ENCODE measurements at regions not wholly inside any gene's neighbourhood (a gene's known extent, or its start where the extent isn't known, plus 50 kb on each side); places are given as distances from the start of the nearest gene placed in this dataset.

DNA sequence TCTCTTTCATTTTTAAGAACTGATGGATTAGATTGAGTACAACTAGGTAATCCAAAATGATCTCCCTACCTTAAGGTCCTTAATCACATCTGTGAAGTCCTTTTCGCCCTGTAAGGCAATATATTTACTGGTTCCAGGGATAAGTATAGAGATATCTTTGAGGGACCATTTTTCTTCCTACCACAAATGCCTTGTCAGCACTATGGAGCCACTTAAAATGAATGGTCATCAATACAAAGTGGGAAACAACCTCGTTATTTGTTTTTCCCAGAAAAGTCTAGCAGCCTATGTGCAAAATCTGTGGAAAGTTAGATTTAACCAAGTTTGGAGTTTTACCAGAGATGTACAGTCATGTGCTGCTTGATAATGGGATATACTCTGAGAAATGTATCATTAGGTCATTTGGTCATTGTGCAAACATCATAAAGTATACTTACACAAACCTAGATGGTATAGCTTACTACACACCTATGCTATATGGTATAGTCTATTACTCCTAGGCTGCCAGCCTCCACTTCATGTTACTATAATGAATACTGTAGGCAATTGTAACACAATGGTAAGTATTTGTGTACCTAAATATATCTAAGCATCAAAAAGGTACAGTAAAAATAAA is 366.2 kb upstream of the TMEM229A start:
- no peaks in the 10 kb centered on the region for H3K9me3 Mint-ChIP-seq
- ATAC-seq (ENCODE audit: low read depth), result no peak
- intact Hi-C loops (cut with micrococcal nuclease), result no loop called here

DNA sequence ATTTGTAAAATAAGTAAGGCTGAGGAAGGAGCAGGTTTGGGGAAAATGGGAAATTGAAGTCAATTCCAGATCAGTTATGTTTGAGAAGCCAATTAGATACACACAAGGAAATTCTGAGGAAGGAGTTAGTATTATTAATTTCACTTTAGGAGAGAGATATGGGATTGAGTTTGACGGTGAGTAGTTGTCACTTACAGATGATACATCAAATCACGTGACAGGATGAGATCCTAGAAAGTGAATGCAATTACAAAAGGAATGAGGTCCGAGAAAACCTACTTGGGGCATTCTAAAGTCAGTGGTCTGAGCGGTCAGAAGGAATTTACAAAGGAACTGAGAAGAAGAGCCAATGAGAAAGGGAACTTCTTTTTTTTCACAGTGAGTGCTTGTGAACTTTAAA is 364.3 kb upstream of the TMEM229A start:
- POLR2A ChIA-PET, result no interaction called here
- Mint-ChIP-seq H3K36me3 (ENCODE audit: low read depth) (no peaks in the 10 kb centered on the region), H3K27ac (no peak overlapping the region), H3K4me1 (no peaks in the 10 kb centered on the region), H3K4me3 (no peak overlapping the region), H3K27me3 (no peaks in the 10 kb centered on the region), H3K9me3 (no peaks in the 10 kb centered on the region)
- DNase-seq, result no peak
- ATAC-seq (ENCODE audit: low read depth), result no peak
- intact Hi-C loops (cut with micrococcal nuclease), result no loop called here
- TF ChIP-seq, protein P1, sequence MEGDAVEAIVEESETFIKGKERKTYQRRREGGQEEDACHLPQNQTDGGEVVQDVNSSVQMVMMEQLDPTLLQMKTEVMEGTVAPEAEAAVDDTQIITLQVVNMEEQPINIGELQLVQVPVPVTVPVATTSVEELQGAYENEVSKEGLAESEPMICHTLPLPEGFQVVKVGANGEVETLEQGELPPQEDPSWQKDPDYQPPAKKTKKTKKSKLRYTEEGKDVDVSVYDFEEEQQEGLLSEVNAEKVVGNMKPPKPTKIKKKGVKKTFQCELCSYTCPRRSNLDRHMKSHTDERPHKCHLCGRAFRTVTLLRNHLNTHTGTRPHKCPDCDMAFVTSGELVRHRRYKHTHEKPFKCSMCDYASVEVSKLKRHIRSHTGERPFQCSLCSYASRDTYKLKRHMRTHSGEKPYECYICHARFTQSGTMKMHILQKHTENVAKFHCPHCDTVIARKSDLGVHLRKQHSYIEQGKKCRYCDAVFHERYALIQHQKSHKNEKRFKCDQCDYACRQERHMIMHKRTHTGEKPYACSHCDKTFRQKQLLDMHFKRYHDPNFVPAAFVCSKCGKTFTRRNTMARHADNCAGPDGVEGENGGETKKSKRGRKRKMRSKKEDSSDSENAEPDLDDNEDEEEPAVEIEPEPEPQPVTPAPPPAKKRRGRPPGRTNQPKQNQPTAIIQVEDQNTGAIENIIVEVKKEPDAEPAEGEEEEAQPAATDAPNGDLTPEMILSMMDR (IDR thresholded peaks at IDR 0.05), result no peak
- CTCF ChIA-PET, result no interaction called here

More for the DNA sequence above, 366.2 kb upstream of the TMEM229A start:
- ChIA-PET CTCF (no interaction called here), POLR2A (no interaction called here)
- TF ChIP-seq, protein P1 (IDR thresholded peaks at IDR 0.05), result no peak
- Mint-ChIP-seq H3K4me3 (no peak overlapping the region), H3K27me3 (no peaks in the 10 kb centered on the region), H3K36me3 (ENCODE audit: low read depth) (no peaks in the 10 kb centered on the region), H3K4me1 (no peaks in the 10 kb centered on the region), H3K27ac (no peak overlapping the region)
- DNase-seq, result no peak

DNA sequence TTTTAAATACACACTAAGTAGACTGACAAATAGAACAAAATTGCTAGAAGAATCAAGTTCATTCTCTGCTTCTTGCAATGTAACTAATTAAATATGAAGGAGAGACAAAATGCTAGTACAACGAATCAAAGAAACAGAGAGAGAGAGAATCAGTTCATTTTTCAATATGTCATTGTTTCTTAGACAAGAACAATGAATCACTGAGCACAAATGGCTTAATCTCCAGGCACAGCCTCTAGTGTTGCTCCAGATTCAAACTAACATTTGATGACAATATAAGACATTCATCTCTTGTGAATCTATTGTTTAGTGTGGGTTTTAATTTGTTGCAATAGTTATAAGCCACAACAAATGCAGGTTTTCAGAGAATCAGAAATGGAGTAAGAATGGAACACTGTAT is 357.4 kb upstream of the TMEM229A start:
- no peaks in the 10 kb centered on the region for H3K9me3 Mint-ChIP-seq
- H3K4me1 Mint-ChIP-seq, result no peaks in the 10 kb centered on the region
- DNase-seq (no peak), ATAC-seq (ENCODE audit: low read depth) (no peak)
- H3K27ac Mint-ChIP-seq, result no peak overlapping the region
- intact Hi-C loops (cut with micrococcal nuclease), result no loop called here
- TF ChIP-seq, protein P1 (IDR thresholded peaks at IDR 0.05), result no peak
- CTCF ChIA-PET, result no interaction called here
- H3K4me3 Mint-ChIP-seq, result no peak overlapping the region
- POLR2A ChIA-PET, result no interaction called here
- H3K36me3 Mint-ChIP-seq (ENCODE audit: low read depth), result no peaks in the 10 kb centered on the region
- H3K27me3 Mint-ChIP-seq, result no peaks in the 10 kb centered on the region

DNA sequence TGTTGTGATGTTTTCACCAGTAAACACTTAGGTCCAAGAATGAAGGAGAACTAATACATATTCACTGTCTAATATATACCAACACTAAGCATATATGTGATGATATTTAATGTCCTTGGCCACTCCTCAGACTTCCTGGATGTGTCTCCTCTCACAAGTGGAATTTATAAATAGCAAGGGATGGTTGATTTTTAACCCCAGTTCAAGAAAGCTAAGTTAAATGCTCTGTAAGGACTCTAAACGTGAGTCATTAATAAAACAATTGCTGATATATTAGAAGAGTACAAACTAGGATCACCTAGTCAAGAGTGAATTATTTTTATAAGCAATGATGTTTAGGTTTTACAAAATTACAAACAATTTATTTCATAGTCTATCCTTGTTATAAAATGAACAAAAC is 355.9 kb upstream of the TMEM229A start:
- no peak overlapping the region for H3K4me3 Mint-ChIP-seq
- no peak for ATAC-seq (ENCODE audit: low read depth)
- POLR2A ChIA-PET, result no interaction called here

DNA sequence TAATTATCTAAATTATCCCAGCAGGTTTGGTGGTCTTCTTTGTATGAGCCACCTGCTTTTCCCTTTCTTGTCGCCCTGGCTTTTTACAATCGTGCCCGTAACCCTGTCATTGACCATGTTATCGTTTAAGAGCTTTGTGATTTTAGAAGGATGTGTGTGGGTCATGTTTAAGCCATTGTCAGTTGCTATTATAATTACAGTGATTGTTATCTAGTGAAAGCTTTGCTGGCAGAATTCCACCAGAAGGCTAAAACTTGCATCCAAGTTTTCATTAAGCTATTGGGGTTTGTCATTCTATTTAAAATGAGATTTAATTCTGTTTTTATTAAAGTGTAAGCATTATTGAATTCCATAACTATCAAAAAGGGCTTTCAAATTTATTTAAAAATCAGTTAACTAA is 354.2 kb upstream of the TMEM229A start:
- no peak overlapping the region for H3K27ac Mint-ChIP-seq
- H3K9me3 Mint-ChIP-seq, result peaks cover 5% of the 10 kb centered on the region
- POLR2A ChIA-PET, result no interaction called here
- H3K4me3 Mint-ChIP-seq, result no peak overlapping the region
- H3K36me3 Mint-ChIP-seq (ENCODE audit: low read depth), result no peaks in the 10 kb centered on the region
- CTCF ChIA-PET, result no interaction called here
- intact Hi-C loops (cut with micrococcal nuclease), result no loop called here
- TF ChIP-seq, protein P1 (IDR thresholded peaks at IDR 0.05), result no peak
- ATAC-seq (ENCODE audit: low read depth), result no peak
- H3K4me1 Mint-ChIP-seq, result no peaks in the 10 kb centered on the region
- no peak for DNase-seq
- H3K27me3 Mint-ChIP-seq, result no peaks in the 10 kb centered on the region

More for the DNA sequence above, 355.9 kb upstream of the TMEM229A start:
- TF ChIP-seq, protein P1 (IDR thresholded peaks at IDR 0.05), result no peak
- intact Hi-C loops (cut with micrococcal nuclease), result no loop called here
- no peak overlapping the region for H3K27ac Mint-ChIP-seq
- CTCF ChIA-PET, result no interaction called here
- no peak for DNase-seq
- no peaks in the 10 kb centered on the region for H3K4me1 Mint-ChIP-seq
- H3K9me3 Mint-ChIP-seq, result no peaks in the 10 kb centered on the region
- no peaks in the 10 kb centered on the region for H3K36me3 Mint-ChIP-seq (ENCODE audit: low read depth)
- H3K27me3 Mint-ChIP-seq, result no peaks in the 10 kb centered on the region
